Smooth muscle cell (in vitro differentiated cells): ENCODE measurements at regions not wholly inside any gene's neighbourhood (a gene's known extent, or its start where the extent isn't known, plus 50 kb on each side); places are given as distances from the start of the nearest gene placed in this dataset.

Experiments
- DNase-seq: peaks from one replicate; lab custom pipeline; 2025; ENCODE audit not compliant: unreplicated experiment; lab: John Stamatoyannopoulos, UW
- H2AFZ ChIP-seq: fragments of 200-600 bp; sonication (generic); 2 replicates; pipeline ENCODE4 v1.6.0; 2016; ENCODE audit warnings: antibody characterized with exemption, low read depth, mild to moderate bottlenecking
- H3F3A ChIP-seq: fragments of 200-600 bp; sonication (generic); 2 replicates; pipeline ENCODE4 v1.6.0; 2017; ENCODE audit warnings: antibody characterized with exemption, low read depth
- H3K27ac ChIP-seq: fragments of 200-600 bp; sonication (generic); 2 replicates; pipeline ENCODE4 v1.5.1; 2016; ENCODE audit warnings: low read depth, mild to moderate bottlenecking
- H3K27me3 ChIP-seq: fragments of 200-600 bp; sonication (generic); 2 replicates; pipeline ENCODE4 v1.6.1; 2016; ENCODE audit warnings: low read depth, mild to moderate bottlenecking
- H3K36me3 ChIP-seq: fragments of 200-600 bp; sonication (generic); 2 replicates; pipeline ENCODE4 v1.5.1; 2016; ENCODE audit warnings: low read depth
- H3K4me1 ChIP-seq: fragments of 200-600 bp; sonication (generic); 2 replicates; pipeline ENCODE4 v1.5.1; 2016; ENCODE audit warnings: low read depth
- H3K4me2 ChIP-seq: fragments of 200-600 bp; sonication (generic); 2 replicates; pipeline ENCODE4 v1.6.0; 2016; ENCODE audit warnings: mild to moderate bottlenecking
- H3K4me3 ChIP-seq: fragments of 200-600 bp; sonication (generic); 2 replicates; pipeline ENCODE4 v1.5.1; 2016; ENCODE audit warnings: mild to moderate bottlenecking
- H3K79me2 ChIP-seq: fragments of 200-600 bp; sonication (generic); 2 replicates; pipeline ENCODE4 v1.6.0; 2016; ENCODE audit warnings: low read depth, mild to moderate bottlenecking
- H3K9ac ChIP-seq: fragments of 200-600 bp; sonication (generic); 2 replicates; pipeline ENCODE4 v1.6.0; 2016; ENCODE audit warnings: low read depth
- H3K9me3 ChIP-seq: fragments of 200-600 bp; sonication (generic); replicated peaks from 2 replicates; pipeline ENCODE4 v1.5.1; 2016; ENCODE audit warnings: low read depth
- H4K20me1 ChIP-seq: fragments of 200-600 bp; sonication (generic); 2 replicates; pipeline ENCODE4 v1.6.0; 2016; ENCODE audit warnings: low read depth
- WGBS: methylation state at CpG from one replicate; pipeline ENCODE4 v1.1.7; 2016; ENCODE audit warnings: low lambda C conversion rate; 5-methylcytosine and 5-hydroxymethylcytosine counted together
- TF ChIP-seq, protein P1 (sequence below): fragments of 200-600 bp; sonication (generic); IDR thresholded peaks from 2 replicates; pipeline ENCODE4 v1.5.1; 2017; ENCODE audit warnings: borderline replicate concordance, mild to moderate bottlenecking, antibody characterized with exemption; ENCODE audit not compliant: insufficient read depth, poor library complexity, severe bottlenecking

DNA sequence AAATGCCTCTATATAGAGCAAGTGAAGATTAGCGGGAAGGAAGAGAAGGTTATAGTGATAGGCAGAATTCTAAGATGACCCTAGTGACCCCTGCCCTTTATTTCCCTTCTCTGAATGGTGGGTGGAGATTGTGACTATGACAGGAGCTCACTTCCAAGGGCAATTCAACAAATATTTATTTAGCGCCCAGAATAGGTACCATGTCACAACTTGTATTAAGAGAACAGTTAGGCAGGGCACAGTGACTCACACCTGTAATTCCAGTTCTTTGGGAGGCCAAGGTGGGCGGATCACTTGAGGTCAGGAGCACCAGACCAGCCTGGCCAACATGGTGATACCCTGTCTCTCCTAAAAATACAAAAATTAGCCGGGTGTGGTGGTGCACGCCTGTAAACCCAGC lies 236.0 kb upstream of the POGK start:
- Histone ChIP-seq H3K4me2 (no peak overlapping the region), H3K79me2 (no peaks in the 10 kb centered on the region), H3K9ac (no peak overlapping the region), H3F3A (no peaks in the 10 kb centered on the region), H3K9me3 (no peaks in the 10 kb centered on the region), H3K27me3 (peaks cover 7% of the 10 kb centered on the region), H3K4me3 (no peak overlapping the region), H3K4me1 (no peaks in the 10 kb centered on the region), H4K20me1 (no peaks in the 10 kb centered on the region), H3K36me3 (no peaks in the 10 kb centered on the region), H3K27ac (no peak overlapping the region), H2AFZ (no peak overlapping the region)
- TF ChIP-seq, protein P1, sequence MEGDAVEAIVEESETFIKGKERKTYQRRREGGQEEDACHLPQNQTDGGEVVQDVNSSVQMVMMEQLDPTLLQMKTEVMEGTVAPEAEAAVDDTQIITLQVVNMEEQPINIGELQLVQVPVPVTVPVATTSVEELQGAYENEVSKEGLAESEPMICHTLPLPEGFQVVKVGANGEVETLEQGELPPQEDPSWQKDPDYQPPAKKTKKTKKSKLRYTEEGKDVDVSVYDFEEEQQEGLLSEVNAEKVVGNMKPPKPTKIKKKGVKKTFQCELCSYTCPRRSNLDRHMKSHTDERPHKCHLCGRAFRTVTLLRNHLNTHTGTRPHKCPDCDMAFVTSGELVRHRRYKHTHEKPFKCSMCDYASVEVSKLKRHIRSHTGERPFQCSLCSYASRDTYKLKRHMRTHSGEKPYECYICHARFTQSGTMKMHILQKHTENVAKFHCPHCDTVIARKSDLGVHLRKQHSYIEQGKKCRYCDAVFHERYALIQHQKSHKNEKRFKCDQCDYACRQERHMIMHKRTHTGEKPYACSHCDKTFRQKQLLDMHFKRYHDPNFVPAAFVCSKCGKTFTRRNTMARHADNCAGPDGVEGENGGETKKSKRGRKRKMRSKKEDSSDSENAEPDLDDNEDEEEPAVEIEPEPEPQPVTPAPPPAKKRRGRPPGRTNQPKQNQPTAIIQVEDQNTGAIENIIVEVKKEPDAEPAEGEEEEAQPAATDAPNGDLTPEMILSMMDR, result no peak
- no peak for DNase-seq
- 74% methylated on average over 5 of the region's 5 CpGs for WGBS

- Histone ChIP-seq H3K27ac (no peak overlapping the region), H4K20me1 (no peaks in the 10 kb centered on the region), H2AFZ (no peak overlapping the region), H3K4me1 (no peaks in the 10 kb centered on the region), H3K9me3 (no peaks in the 10 kb centered on the region), H3K79me2 (no peaks in the 10 kb centered on the region), H3K9ac (no peak overlapping the region), H3F3A (no peaks in the 10 kb centered on the region), H3K36me3 (no peaks in the 10 kb centered on the region), H3K4me3 (no peak overlapping the region), H3K4me2 (no peak overlapping the region), H3K27me3 (no peaks in the 10 kb centered on the region)
- TF ChIP-seq, protein P1, result no peak
- DNase-seq, result no peak
- WGBS, result 93% methylated on average over 7 of the region's 7 CpGs
Observed at GRCh38 chr1:166605137-166605536, 234.1 kb upstream of the POGK start.

- H3K4me3 ChIP-seq, result no peak overlapping the region
- H3K4me1 ChIP-seq, result no peaks in the 10 kb centered on the region
- H3K9ac ChIP-seq, result no peak overlapping the region
- no peaks in the 10 kb centered on the region for H4K20me1 ChIP-seq
- H3K9me3 ChIP-seq, result no peaks in the 10 kb centered on the region
- DNase-seq, result no peak
- no peaks in the 10 kb centered on the region for H3F3A ChIP-seq
- TF ChIP-seq, protein P1, result no peak
- 72% methylated on average over 1 of the region's 1 CpG for WGBS
- no peak overlapping the region for H3K4me2 ChIP-seq
- H3K27ac ChIP-seq, result no peak overlapping the region
- H3K79me2 ChIP-seq, result no peaks in the 10 kb centered on the region
- H2AFZ ChIP-seq, result no peak overlapping the region
- H3K27me3 ChIP-seq, result no peaks in the 10 kb centered on the region
- H3K36me3 ChIP-seq, result no peaks in the 10 kb centered on the region
Observed at GRCh38 chr1:166612886-166613285, 226.4 kb upstream of the POGK start.

- H3F3A ChIP-seq, result no peaks in the 10 kb centered on the region
- H3K9ac ChIP-seq, result no peak overlapping the region
- H3K27me3 ChIP-seq, result no peaks in the 10 kb centered on the region
- WGBS, result 88% methylated on average over 1 of the region's 1 CpG
- H3K4me1 ChIP-seq, result no peaks in the 10 kb centered on the region
- no peak for DNase-seq
- H3K4me3 ChIP-seq, result no peak overlapping the region
- TF ChIP-seq, protein P1, result no peak
- H4K20me1 ChIP-seq, result no peaks in the 10 kb centered on the region
- no peaks in the 10 kb centered on the region for H3K79me2 ChIP-seq
- no peaks in the 10 kb centered on the region for H3K36me3 ChIP-seq
- no peak overlapping the region for H3K27ac ChIP-seq
- no peak overlapping the region for H3K4me2 ChIP-seq
- no peaks in the 10 kb centered on the region for H3K9me3 ChIP-seq
- H2AFZ ChIP-seq, result no peak overlapping the region
Observed at GRCh38 chr1:166616206-166616605, 223.1 kb upstream of the POGK start.
